ENCODE measurements at regions not wholly inside any gene's neighbourhood (a gene's known extent, or its start where the extent isn't known, plus 50 kb on each side); places are given as distances from the start of the nearest gene placed in this dataset.
A peak's percentile ranks its signal among the peaks of the same experiment; 100 is the strongest.
"Not testable (repeated sequence)": the region's sequence is repeated elsewhere in the genome, so short reads cannot be mapped to it uniquely, and the experiment has no call there.

DNA sequence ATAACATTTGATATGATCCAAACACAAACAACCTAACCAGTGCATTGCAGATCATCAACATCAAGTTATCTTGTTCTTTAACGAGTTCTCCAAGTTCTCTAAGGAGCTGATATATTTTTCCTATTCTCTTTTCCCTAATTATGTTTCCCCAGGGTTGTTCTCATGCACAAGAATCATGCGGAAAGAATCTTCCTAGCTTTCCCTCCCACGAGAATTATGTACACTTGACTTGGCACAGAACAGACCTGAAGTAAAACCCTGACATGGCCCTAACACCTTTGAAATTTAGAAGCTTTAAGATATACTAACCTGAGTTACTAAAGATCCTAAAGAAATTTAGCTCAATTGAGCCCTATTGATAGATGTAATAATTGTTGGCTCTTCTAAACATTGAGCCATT, 110.7 kb upstream of the FST start:
- DNase-seq, result no peak

DNA sequence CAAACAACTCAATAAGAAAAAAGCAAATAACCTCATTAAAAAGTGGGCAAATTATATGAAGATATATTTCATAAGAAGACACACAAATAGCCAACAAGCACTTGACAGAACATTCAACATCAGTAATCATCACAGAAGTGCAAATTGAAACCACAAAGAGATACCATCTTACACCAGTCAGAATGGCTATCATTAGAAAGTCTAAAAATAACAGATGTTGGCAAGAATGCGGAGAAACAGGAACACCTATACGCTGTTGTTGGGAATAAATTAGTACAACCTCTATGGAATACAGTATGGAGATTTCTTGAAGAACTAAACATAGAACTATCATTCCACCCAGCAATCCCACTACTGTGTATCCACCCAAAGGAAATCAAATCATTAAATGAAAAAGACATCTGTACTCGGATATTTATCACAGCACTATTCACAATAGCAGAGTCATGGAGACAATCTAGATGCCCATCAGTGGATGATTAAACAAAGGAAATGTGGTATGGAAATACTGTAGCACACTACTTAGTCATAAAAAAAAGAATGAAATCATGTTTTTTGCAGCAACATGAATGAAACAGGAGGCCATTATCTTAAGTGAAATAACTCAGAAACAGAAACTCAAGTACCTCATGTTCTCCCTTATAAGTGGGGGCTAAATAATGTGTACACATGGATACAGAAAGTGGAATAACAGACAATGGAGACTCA, 106.8 kb upstream of the FST start:
- DNase-seq, result no peak

DNA sequence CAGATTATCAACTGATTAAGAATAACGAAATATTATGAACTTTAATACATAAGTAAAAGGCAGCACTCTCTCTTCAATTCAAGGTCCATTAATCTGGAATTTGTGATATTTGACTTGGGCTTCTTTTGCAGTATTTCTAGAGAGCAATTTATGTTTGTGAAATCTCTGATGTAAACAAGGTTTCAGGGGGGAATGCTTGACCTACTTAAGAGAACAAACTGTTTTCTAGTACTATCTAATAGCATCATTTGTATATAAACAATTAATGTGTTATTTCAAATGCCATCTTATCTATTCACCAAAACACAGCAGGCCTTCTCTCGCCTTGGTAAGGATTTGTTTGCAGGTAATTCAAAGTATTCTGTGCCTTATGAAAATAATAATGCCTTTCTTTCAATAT, 103.6 kb upstream of the FST start:
- DNase-seq, result no peak

GRCh38 chr5:53378190-53378589, 102.2 kb upstream of the FST start:
- no peak for DNase-seq

DNA sequence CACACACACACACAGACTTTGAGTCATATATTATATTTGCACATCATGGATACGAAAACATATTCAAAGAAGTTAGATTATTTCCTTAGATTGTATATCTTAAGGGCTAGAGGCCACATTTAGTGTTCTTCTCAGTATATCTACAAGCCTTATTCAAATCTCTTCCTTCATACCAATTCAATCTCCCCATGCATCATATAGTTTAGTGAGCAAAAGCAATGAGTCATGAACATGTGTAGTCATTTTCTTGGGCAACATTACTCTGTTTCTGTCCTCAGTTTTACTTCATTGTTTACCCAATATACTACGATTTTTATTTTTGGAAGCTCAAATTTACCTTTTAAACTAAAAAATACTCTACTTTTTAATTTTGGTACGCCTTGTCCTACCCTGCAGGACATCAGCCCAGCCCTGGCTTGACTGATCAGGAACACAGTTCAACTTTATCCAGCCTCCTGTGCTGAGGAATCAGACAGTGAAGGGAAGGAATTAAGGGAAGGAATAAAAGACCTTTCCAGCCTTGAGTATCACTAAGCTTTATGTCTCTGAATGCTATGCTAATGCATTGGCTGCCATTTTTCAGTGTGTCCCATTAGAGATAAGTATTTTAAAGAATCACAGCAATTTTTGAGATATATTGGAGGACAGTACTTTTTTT, 101.7 kb upstream of the FST start:
- no peak for DNase-seq

DNA sequence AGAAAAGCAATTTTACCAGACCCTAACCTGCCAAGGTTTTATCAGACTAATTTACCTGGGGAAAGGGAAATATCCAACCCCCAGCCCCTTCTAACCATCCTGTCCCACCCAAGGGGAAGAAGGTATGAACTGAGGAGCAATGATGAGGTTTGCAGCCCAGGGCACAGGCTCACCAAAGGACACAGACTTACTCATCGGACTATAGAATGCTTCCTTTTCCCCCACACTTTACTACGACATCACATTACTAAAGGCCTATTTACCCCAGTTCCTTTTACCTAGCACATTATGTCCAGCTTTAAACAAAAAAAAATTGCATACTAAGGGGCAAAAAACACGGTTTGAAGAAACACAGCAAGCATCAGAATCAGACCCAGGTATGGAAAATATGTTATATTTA, 94.1 kb upstream of the FST start:
- no peak for DNase-seq

GRCh38 chr5:53389093-53389492, 91.3 kb upstream of the FST start:
- no peak for DNase-seq

DNA sequence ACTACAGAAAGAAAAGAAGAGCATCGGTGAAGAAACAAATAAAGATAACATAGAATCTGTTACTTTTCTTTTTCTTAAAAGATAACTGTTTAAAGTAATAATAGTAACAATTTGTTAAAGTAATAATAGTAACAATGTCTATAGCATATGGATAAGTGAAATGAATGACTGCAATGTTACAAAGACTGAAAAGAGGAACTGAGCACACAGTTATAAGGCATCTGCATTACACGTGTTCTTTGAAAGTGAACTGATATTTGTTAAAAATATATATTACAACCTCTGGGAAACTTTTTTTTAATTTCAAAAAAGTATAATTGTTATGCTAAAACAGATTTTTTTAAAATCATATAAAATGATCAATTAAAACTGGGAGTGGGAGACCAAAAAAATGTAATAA, 88.4 kb upstream of the FST start:
- DNase-seq, result no peak

DNA sequence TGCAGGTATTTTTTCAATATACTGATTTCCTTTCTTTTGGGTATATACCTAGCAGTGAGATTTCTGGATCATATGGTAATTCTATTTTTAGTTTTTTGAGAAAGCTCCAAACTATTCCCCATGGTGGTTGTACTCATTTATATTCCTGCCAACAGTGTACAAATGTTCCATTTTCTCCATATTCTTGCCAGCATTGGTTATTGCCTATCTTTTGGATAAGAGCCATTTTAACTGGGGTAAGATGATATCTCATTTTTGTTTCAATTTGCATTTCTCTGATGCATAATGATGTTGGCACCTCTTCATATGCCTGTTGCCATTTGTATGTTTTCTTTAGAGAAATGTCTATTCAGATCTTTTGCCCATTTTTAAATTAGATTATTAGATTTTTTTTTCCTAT, 85.6 kb upstream of the FST start:
- DNase-seq, result no peak

- DNase-seq, result no peak
Observed at GRCh38 chr5:53397141-53397757, 83.2 kb upstream of the FST start.

- no peak for DNase-seq
Observed at GRCh38 chr5:53397845-53398244, 82.6 kb upstream of the FST start.

DNA sequence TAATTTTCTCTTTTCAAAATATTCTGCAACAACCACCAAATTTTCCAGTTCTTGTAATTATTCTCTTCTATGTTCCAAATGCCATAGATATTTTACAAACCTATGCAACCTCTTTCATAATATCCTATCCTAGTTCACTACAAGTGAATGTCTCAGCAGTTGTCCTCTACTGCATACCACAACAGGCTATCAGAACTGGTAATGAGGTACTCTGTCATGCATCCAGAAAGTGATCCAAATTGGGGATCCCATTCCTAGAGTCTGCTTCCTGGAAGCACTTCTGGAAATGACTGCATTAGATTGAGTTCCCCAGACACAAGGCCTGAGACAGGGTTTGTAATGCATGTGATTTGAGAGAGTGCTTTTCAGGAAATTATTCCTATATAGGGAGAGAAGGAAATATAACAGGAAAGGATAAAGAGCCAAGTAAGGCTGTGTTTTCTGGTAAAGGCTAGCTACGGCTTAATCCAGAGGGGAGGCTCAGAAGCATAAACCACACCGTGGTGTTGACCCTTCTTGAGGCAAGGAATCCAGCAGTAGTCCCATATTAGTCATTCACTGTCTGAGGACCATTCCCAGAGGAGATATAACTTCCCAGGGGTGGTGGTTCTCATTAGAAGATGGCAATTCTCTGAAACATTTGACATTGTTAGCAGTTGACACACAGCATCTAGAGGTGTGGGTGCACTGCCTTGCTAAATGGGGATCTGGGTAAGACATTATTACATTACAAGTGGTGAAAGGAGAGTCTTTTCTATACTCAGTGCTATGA, 80.3 kb upstream of the FST start:
- DNase-seq, result no peak

DNA sequence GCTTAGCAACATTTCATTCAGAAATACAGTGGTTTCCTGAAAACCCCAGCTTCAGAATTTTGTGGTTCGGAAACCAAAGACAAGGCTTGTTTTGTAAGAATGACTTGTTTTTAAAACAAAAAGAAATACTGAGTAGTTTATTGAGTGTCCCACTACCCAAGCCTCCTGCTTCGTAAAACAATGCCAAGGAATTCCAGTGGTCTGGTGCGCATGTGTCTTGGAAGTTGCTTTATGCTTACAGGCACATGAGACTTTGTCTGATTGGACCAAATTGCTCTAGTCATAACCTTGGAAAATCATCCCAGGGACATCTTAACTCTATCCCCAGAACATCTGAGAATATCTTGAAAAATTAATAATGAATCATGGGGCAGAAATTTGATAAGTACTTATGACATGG, 77.1 kb upstream of the FST start:
- DNase-seq, result no peak

- no peak for DNase-seq
Observed at GRCh38 chr5:53403758-53404157, 76.7 kb upstream of the FST start.

DNA sequence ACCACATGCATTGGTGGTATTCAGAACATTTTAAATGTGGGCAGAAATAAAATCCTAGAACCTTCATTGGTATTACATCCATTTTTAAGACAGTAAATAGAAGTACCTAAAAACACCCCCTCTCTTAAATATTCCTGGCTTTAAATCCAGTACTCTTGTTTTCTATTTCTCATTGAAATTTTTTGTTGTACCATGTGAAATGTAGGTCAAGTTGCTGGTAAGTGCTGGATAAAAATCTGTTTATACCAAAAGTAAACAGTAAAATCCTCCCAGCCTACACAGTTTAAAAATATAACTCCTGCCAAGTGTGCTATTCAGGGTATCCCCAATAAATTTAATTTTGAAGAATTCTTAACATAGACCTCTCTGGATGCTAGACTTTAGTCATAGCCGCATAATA, 75.0 kb upstream of the FST start:
- no peak for DNase-seq

GRCh38 chr5:53406630-53407316, 73.7 kb upstream of the FST start:
- no peak for DNase-seq

- DNase-seq, result no peak
Observed at GRCh38 chr5:53407373-53407772, 73.1 kb upstream of the FST start.

- no peak for DNase-seq
Observed at GRCh38 chr5:53411388-53411787, 69.0 kb upstream of the FST start.

DNA sequence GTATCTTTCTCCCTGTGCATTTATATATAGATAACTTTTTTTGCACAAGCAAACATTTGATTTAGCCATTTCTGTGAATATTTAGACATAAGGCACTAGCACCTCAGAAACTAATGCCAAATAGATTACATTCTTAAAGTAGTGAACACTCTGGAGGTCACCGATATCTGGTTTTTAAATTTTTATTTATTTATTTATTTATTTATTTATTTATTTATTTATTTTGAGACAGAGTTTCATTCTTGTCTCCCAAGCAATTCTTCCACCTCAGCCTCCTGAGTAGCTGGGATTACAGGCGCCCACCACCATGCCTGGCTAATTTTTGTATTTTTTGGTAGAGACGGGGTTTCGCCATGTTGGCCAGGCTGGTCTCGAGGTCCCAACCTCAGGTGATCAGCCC, 67.9 kb upstream of the FST start:
- not testable (repeated sequence) for DNase-seq

- DNase-seq, result peak; percentile 16
Observed at GRCh38 chr5:53416144-53416738, 64.2 kb upstream of the FST start.

- DNase-seq, result no peak
Observed at GRCh38 chr5:53418409-53418808, 62.0 kb upstream of the FST start.

DNA sequence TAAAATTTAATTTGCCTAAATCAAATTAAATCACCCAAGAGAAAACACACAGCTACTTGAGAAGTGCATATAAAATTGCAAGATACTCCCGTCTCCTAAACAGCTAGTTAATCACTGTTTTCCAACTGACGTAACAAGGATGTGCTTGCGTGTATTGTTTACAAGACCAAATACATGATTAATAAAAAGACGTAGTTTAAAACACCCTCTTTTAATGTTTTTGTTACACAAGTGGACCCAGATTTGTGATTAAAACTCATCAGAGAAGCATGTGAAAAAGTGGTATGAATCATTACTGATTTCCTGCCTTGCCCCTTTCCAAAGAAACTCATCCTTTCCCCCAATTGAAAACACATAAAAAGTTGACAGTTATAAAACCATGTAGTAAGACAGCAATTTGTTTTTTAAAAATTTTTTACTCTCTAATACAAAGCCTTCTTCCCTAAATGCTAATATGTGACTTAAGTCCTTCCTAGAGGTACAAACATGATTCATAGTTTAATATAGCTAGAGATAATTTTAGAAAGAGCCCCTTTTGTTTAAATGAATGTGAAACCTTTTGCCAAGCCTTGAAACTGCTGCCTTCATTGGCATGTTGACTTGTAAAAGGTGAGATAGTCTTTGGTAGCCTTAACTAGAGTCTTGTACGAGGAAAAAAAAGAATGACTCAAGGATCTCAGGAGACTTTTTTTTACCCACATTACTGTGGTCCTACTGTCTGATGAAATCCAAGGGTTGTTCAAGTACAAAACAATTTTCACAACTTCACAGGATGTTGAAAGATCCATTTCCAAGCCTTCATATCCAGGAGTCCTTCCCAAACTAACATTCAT, 61.4 kb upstream of the FST start:
- DNase-seq, result no peak

All from activated CD4-positive, alpha-beta T cell treated with anti-CD3 and anti-CD28 coated beads, Interleukin-2, Interleukin-6, amounts not matched to agents 100 ng/mL and 50 ng/mL, durations not matched to agents 16 hours and 8 hours (primary cell).